ENCODE measurements at regions not wholly inside any gene's neighbourhood (a gene's known extent, or its start where the extent isn't known, plus 50 kb on each side); places are given as distances from the start of the nearest gene placed in this dataset.
"Not testable (repeated sequence)": the region's sequence is repeated elsewhere in the genome, so short reads cannot be mapped to it uniquely, and the experiment has no call there.

DNA sequence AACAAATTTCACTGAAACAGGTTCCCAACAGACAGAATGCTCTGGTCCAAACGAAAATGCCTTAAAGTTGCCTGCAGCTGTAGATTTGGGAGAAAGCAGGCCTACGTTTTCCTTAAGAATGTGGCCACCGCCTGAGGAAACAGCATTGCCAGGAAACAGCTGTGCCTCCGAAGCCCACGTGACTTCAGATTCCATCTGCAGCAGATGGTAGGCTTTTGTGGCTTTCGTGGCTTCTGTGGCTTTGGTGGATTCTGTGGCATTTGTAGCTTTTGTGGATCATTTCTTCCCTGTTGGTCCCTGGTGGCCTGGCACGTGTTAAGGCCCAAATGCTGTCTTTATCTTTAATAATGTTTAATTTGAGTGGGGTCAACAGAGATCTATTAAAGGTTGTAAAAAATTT, 222.9 kb downstream of the TTLL2 start:
- no peak for DNase-seq (ENCODE audit: low read depth)
- in situ Hi-C loops (cut with HindIII; ENCODE audit: low pct_unique_long_range_greater_than_20kb, low sequenced_read_pairs) = no loop called here

DNA sequence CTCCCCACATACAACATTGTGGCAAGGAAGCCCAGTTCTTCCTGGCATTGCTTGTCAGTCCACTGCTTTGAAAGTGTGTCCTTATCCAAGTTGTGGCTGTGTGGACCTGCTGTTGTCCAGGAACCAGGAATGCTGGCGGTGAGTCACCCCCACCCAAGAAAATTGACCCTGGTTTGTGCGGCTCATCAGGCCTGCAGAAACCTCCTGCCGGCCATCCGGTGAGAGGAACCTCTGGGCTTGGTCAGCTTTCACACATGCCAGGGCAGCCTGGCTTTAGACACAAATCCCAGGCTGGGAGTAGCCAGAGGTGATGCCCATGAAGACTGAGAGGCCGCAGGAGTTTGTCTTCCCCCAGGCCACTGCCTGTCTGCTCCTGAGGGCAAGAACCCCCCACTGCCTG, 223.6 kb downstream of the TTLL2 start:
- DNase-seq (ENCODE audit: low read depth) = no peak
- in situ Hi-C loops (cut with HindIII; ENCODE audit: low pct_unique_long_range_greater_than_20kb, low sequenced_read_pairs) = no loop called here

DNA sequence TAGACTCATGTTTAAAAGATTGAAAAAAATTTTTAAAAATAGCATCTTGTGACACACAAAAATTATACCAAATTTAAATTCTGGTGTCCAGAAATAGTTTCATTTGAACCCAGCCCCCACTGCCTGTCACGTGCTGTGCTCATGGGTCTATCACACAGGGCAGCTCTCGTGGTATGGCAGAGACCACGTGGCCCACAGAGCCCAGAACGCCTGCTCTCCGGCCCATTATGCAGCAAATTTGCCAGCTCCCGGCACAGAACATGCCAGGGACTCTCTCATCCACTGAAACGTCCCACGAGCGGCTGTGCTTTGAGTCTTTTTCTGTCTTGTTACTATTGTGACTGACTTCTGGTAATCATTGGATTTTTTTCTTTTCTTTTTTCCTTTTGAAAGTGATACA, 224.3 kb downstream of the TTLL2 start:
- in situ Hi-C loops (cut with HindIII; ENCODE audit: low pct_unique_long_range_greater_than_20kb, low sequenced_read_pairs) = no loop called here

DNA sequence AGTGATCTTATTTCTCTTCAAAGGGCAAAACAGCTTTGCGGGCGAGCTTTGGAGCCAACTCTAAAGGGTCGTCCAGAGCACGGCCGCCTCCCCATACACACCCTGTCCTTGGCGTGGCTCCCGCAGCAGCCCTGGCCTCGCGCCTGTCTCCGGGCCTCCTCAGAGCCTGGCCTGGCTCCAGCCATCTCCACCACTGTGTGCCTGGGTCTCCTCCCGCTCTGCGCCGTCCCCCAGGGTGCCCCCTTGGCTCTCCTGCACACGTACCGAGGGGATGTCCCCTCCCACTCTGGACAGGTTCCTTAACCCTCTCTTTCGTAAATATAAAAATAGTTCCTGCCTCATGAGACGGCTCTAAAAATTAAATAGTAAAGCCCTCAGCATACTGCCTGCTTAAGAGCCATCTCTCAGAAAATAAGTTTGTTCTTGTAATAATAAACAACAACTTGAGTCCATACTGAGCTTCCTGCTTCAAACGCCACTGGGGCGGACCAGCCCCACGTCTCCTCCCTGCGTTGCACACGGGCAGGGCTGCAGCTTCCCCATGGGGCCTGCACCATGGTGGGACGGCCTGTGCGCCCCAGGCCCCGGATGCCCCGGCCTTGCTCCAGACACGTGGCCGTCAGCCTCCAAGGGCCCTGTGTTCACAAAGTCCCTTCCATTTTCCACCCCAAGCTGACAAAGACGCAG, 226.2 kb downstream of the TTLL2 start:
- DNase-seq (ENCODE audit: low read depth) = no peak
- in situ Hi-C loops (cut with HindIII; ENCODE audit: low pct_unique_long_range_greater_than_20kb, low sequenced_read_pairs) = no loop called here

More for the DNA sequence above, 224.3 kb downstream of the TTLL2 start:
- no peak for DNase-seq (ENCODE audit: low read depth)

DNA sequence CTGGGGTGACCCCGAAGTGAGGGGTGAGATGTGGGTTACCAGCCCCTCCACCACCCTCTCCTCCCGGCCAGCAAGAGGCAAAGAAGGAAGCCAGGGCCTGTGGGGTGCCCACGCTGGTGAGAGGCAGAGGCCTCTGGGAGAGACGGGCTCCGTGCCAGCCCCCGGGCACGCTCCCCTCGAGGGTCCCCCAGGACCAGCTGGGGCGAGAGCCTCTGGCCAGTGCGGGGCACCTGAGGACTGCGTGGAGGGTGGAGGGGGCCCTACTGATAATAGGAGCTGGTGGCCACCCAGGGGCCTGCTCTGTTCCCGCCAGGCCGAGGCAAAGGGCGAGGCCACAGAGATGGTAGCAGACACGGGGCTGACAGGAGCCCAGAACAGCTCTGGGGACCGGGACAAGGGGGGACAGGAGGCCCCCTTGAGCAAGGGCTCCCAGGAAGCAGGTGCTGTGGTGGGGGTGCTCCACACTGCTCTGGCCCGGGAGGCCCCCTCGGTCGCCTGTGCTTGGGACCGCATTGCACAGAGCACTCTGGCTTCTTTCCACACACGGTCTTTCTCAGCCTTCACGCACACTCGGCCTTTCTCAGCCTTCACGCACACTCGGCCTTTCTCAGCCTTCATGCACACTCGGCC, 226.9 kb downstream of the TTLL2 start:
- DNase-seq (ENCODE audit: low read depth) = no peak
- in situ Hi-C loops (cut with HindIII; ENCODE audit: low pct_unique_long_range_greater_than_20kb, low sequenced_read_pairs) = no loop called here

DNA sequence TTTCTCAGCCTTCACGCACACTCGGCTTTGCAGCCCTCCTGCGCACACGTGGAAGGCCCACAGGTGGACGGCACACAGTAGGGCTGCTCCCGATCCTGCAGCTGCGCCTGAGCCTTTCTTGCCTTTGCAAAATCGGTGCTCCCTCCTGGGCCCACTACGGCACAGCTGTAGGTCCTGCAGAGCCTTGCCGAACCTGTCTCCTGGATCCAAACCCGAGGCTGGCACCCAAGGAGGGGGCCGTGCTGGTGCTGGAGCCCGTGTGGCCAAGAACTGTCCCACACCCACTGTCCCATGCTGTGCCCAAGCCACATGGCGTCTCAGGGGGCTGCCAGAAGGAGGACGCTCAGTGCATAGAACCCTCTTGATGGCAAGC, 227.4 kb downstream of the TTLL2 start:
- no peak for DNase-seq (ENCODE audit: low read depth)
- in situ Hi-C loops (cut with HindIII; ENCODE audit: low pct_unique_long_range_greater_than_20kb, low sequenced_read_pairs) = no loop called here

DNA sequence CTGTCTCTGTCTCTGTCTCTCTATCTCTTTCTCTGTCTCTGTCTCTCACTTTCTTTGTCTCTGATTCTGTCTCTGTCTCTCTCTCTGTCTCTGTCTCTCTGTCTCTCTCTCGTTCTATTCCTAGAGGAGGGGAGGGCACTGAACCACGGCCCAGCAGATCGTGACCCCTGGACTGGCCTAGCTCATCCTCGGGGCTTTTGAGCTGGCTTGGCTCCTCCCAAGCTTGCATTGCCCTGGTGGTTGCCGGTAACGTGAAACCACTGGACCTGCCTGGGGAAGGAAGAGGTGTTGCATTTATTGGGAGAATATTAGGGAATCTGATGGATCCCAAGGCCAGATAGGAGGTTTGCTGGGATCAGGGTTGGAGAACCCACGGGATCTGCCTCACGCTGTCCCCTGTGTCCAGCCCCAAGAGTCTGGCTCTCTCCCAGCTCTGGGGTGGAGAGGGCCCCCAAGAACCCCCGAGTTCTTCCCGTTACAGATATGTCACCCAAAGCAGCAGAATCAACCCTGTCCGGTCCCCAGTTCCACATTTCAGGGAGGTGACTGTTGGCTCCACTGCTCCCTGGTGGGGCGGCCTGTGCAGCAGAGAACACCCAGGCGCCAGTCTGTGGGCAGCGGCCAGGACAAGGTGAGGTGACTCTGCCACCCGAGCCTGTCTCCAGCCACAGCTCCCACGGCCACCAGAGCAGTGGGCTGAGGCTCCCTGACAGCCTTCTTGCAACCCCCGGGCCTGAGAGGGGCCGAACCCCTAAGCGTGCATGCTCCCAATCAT, 228.3 kb downstream of the TTLL2 start:
- in situ Hi-C loops (cut with HindIII; ENCODE audit: low pct_unique_long_range_greater_than_20kb, low sequenced_read_pairs) = no loop called here
- no peak for DNase-seq (ENCODE audit: low read depth)

DNA sequence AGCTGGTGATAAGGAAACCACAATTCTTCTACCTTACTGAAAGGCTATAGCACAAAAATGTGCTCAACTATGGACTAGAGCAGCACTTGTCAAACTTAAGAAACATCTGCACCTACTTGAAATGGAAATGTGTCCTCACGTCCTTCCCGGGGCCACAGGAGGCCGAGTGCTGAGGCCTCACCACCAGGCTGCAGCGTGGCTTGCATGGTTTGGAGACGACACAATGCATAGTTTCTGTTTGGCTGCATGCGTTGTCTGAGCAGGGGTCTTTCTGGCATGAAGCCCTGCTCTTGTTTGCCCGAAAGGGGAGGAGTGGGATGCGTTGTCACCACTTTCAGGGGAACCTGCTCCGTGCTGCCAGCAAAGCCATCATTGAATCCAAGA, 228.8 kb downstream of the TTLL2 start:
- in situ Hi-C loops (cut with HindIII; ENCODE audit: low pct_unique_long_range_greater_than_20kb, low sequenced_read_pairs) = no loop called here
- DNase-seq (ENCODE audit: low read depth) = no peak

DNA sequence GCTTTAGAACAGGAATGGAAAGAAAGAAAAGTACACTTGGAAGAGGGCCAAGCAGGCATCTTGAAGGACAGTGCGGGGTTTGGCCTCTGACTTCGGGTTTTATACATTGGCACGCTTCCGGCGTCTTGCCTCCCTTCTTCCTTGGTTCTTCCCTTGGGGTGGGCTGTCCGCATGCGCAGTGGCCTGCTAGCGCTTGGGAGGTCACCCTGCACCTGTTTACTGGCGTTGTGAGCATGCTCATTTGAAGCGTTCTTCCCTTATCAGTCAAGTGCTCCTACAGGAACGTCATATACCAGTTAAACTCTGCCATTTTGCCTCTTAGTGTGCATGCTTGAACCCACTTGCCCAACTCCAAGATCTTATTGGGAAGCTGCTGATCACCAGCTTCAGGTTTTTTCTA, 230.0 kb downstream of the TTLL2 start:
- in situ Hi-C loops (cut with HindIII; ENCODE audit: low pct_unique_long_range_greater_than_20kb, low sequenced_read_pairs) = no loop called here
- no peak for DNase-seq (ENCODE audit: low read depth)

DNA sequence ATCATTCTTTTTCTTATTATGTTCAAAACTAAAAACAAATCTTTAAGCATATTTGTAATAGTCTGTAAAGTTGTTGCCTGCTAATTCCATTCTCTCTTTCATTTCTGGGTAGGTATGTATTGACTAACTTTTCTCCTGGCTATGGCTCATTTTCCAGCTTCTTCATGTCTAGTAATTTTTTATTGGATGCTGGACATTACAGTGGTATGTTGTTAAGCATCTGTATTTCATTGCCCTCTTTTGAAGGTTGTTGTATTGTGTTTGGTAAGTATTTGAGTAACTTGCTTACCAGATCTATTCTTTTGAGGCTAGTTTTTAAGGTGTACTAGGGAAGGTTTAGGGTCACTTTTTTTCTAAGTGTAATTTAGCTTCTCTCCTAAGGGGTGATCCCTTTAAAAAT, 230.9 kb downstream of the TTLL2 start:
- DNase-seq (ENCODE audit: low read depth) = no peak
- in situ Hi-C loops (cut with HindIII; ENCODE audit: low pct_unique_long_range_greater_than_20kb, low sequenced_read_pairs) = no loop called here

DNA sequence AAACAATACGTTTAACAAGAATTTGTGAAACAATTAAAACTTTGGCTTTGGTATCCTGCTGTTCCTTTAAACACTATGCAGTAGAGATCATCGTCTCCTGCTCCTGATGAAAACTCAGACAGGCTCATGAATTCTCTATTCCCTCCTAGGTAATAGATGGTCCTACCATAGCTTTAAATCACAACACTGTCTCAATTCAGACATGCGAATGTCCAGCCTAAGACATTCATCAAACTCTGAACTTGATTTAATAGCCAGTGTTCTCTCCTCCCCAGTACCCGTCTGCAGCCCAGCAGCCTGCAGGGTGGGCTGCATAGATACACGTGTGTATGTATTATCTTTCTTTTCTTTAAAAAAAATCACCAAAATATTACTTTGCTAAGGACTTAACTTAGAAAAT, 232.8 kb downstream of the TTLL2 start:
- DNase-seq (ENCODE audit: low read depth) = no peak
- in situ Hi-C loops (cut with HindIII; ENCODE audit: low pct_unique_long_range_greater_than_20kb, low sequenced_read_pairs) = no loop called here

DNA sequence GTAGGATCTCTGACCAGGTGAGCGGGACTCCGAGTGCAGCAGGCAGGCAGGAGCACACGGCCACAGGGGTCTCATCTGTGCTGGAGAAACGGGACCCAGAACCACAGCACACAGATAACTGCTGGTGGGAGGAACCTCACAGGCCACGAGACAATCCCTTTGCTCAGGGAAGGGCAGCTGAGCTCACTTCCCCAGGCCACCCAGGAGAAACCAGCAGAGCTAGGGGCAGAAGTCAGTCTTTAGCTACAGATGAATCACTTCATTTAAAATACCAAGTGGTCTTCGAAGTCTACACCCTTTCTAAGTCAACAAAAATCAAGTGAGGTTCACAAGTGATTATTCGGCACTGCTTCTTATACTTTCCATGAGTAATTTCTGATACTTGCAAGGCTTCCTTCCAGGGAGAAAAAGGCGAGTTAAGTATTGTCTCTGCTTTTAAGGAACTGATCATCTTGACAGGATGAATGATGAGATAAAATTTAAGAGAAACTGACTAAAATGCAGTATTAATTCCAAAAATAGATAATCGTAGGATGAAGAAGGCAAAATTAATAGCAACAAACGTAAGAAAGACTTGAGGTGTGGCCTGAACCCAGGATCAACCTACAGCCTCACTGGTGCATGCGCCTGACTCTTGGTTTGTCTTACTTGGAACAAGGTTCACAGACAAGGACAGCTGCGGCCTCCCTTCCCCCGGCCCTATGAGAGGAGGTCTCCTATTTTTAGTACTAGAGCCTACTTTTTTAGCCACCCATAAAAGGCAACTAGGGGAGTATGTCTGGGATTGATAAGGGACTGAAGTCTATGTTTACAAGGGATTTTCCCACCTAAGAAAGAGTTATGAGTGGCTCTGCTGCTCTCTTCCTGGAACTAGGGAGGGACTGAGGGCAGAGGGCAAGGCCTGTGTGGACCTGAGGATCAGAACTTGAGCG, 233.6 kb downstream of the TTLL2 start:
- in situ Hi-C loops (cut with HindIII; ENCODE audit: low pct_unique_long_range_greater_than_20kb, low sequenced_read_pairs) = no loop called here
- no peak for DNase-seq (ENCODE audit: low read depth)

DNA sequence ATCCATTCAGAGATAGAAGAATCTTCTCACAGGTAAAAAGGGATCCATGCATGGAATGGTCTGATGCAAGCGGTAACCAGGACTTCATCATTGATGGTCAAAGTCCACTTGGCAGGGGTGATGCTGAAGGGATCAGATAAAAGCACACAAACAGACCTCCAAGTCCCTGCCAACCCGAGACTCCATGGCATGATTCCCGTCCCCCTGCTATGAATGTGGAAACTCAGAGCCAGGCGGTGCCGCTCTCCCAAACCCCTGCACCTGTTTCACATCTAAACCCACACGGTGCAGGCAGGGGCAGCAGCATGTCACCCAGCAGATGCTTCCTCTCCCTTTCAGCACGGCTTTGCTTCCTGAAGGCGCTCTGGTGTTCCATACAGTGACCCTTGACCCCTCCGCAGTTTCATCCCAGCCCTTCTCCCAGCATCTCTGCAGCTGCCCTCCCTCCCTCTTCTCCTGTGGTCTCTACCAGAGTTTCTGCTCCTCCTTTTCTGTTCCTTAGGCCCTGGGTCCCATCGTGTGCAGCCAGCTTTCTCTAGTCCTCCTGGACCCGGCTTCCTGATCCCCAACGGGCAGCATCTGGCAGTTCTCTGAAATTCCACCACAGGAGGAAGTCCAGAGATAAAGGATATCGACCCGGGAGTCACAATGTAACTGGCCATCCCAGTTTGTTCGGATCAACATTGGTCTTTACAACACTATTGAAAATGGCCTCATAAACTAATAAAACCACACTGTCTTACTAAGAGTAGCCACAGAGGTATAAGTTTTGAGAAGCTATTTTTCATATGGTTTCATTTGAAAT, 235.0 kb downstream of the TTLL2 start:
- no peak for DNase-seq (ENCODE audit: low read depth)
- in situ Hi-C loops (cut with HindIII; ENCODE audit: low pct_unique_long_range_greater_than_20kb, low sequenced_read_pairs) = no loop called here

DNA sequence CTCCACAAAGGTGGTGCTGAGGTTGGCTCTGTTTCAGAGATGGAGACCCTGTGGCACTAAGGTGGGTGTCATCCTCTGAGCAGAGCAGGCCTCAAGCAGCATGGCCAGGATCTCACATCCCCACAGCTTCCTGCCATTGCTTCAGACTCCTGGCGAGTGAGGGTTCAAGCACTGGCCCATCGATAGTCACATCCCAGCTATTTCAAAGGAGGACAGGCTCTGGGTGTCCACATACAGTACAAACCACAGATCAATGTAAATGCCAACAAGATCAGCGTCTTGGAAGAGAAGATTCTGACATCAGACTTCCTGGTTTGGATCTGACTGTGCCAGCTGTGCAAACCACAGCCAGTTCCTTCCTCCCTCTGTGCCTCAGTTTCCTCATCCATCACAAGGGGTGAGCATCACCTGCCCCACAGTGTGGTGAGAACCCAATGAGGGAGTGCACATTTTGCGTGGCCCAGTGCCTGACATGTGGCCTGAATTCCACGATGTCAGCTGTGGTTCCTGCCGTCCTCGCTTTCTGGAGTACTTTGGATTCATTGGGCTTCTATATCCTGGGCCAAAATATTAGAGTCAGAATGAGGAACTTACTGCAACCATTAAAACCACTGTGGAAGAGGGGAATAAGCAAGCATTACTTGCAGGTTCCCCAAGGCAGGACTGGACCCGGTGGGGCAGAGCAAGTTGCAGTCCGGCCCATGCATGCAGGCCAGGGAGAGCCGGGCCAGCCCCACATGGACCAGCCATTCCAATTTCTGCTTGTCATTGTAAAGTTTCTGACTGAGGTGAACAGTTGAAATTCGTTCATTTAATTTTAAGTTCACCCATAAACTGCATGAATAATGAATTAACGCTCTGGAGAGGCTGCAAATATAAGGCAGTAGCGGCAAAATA, 236.0 kb downstream of the TTLL2 start:
- in situ Hi-C loops (cut with HindIII; ENCODE audit: low pct_unique_long_range_greater_than_20kb, low sequenced_read_pairs) = no loop called here
- no peak for DNase-seq (ENCODE audit: low read depth)

DNA sequence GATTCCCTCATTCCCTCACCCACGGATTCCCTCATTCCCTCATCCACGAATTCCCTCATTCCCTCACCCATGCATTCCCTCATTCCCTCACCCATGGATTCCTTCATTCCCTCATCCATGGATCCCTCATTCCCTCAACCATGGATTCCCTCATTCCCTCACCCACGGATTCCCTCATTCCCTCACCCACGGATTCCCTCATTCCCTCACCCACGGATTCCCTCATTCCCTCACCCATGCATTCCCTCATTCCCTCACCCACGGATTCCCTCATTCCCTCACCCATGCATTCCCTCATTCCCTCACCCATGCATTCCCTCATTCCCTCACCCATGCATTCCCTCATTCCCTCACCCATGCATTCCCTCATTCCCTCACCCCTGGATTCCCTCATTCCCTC, 238.0 kb downstream of the TTLL2 start:
- DNase-seq (ENCODE audit: low read depth); in situ Hi-C loops (cut with HindIII; ENCODE audit: low pct_unique_long_range_greater_than_20kb, low sequenced_read_pairs): not testable (repeated sequence)

DNA sequence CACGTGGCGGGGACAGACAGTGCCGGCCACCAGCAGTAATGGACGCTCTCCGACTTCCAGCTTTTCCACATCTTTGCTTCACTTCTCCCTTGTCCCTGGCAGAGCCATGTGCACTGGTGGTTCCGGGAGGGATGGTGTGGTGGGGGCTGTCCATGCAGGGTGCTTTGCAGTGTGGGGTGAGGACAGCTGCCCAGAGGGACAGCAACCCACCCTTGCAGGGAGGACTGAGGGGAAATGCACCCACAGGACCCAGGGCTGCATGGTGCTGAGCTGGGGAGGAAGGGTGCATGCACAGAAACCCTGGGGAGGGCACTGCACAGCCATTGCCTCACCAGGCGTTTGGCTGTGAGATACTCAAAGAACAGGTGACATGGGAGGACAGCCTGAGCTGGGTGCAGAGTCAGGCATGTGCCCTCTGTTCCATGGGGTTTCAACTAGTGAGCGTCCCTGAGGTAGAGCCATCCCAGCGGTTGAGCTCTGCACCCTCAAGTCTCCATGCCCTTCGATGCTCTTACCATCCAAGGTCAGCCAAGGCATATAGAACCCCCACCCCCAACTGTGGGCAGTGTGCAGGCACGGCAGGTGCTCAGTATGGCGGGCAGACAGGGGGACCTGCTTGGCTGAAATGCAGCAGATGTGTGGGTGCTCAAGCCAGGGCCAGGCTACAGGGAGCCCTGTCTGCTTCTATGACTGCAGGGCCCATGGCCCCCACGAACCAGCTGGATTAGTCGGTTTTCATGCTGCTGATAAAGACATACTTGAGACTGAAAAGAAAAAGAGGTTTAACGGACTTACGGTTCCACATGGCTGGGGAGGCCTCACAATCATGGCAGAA, 239.7 kb downstream of the TTLL2 start:
- no peak for DNase-seq (ENCODE audit: low read depth)
- in situ Hi-C loops (cut with HindIII; ENCODE audit: low pct_unique_long_range_greater_than_20kb, low sequenced_read_pairs) = no loop called here
